AG04450 (cell line): ENCODE measurements at regions not wholly inside any gene's neighbourhood (a gene's known extent, or its start where the extent isn't known, plus 50 kb on each side); places are given as distances from the start of the nearest gene placed in this dataset.

Experiments
- CTCF ChIA-PET: fragments of 300-600, 350-600 bp; formaldehyde crosslinking; extraction: SDS; loops from one replicate; lab custom pipeline; 2022; ENCODE audit warnings: antibody characterized with exemption, inconsistent platforms; lab: Charles Lee
- POLR2A ChIA-PET: fragments of 350-600 bp; formaldehyde crosslinking; extraction: SDS; loops from one replicate; lab custom pipeline; 2021; ENCODE audit warnings: antibody characterized with exemption, inconsistent platforms; lab: Yijun Ruan, JAX
- DNase-seq: peaks from one replicate; pipeline ENCODE4 v3.0.0-alpha.2; 2011; ENCODE audit warnings: low read depth, low spot score
- H3K27ac ChIP-seq: one replicate; pipeline ENCODE4 v1.5.1; 2012; ENCODE audit warnings: low read depth, low read length, control low read depth
- H3K27me3 ChIP-seq: one replicate; pipeline ENCODE4 v1.6.0; 2012; ENCODE audit warnings: low read length; ENCODE audit not compliant: control insufficient read depth, insufficient read depth
- H3K4me3 ChIP-seq: 2 replicates; pipeline ENCODE4 v1.5.1; 2011; ENCODE audit warnings: mild to moderate bottlenecking, low read depth, low read length, control low read depth
- H3K9me3 ChIP-seq: 2 replicates; pipeline ENCODE4 v1.5.1; 2012; ENCODE audit warnings: low read length; ENCODE audit not compliant: control insufficient read depth, insufficient read depth
- CTCF ChIP-seq: IDR thresholded peaks from 2 replicates; pipeline ENCODE4 v1.5.1; 2011; ENCODE audit warnings: low read depth, low read length, control low read depth, inconsistent platforms

GRCh38 chr18:10207682-10208345 is 246.6 kb upstream of the APCDD1 start:
- H3K9me3 ChIP-seq: no peaks in the 10 kb centered on the region
- no peak overlapping the region for H3K4me3 ChIP-seq
- ChIA-PET CTCF (no interaction called here), POLR2A (no interaction called here)
- no peak for TF ChIP-seq CTCF
- H3K27me3 ChIP-seq: peaks cover 11% of the 10 kb centered on the region
- no peak overlapping the region for H3K27ac ChIP-seq
- DNase-seq: no peak

- ChIA-PET POLR2A (no interaction called here), CTCF (no interaction called here)
- Histone ChIP-seq H3K27ac (no peak overlapping the region), H3K9me3 (no peaks in the 10 kb centered on the region), H3K27me3 (peaks cover 11% of the 10 kb centered on the region), H3K4me3 (no peak overlapping the region)
- DNase-seq: no peak
- no peak for TF ChIP-seq CTCF
Measured at GRCh38 chr18:10209302-10209701, 245.1 kb upstream of the APCDD1 start.

GRCh38 chr18:10210057-10210633 is 244.3 kb upstream of the APCDD1 start:
- DNase-seq: no peak
- no peaks in the 10 kb centered on the region for H3K9me3 ChIP-seq
- ChIA-PET CTCF (no interaction called here), POLR2A (no interaction called here)
- H3K27me3 ChIP-seq: peaks cover 11% of the 10 kb centered on the region
- no peak overlapping the region for H3K27ac ChIP-seq
- no peak for TF ChIP-seq CTCF
- H3K4me3 ChIP-seq: no peak overlapping the region

GRCh38 chr18:10213526-10213925 is 240.9 kb upstream of the APCDD1 start:
- CTCF ChIA-PET: no interaction called here
- no peak overlapping the region for H3K27ac ChIP-seq
- H3K9me3 ChIP-seq: no peaks in the 10 kb centered on the region
- TF ChIP-seq CTCF: no peak
- no peak overlapping the region for H3K4me3 ChIP-seq
- DNase-seq: no peak
- peaks cover 4% of the 10 kb centered on the region for H3K27me3 ChIP-seq
- POLR2A ChIA-PET: no interaction called here

- Histone ChIP-seq H3K27ac (no peak overlapping the region), H3K9me3 (no peaks in the 10 kb centered on the region), H3K4me3 (no peak overlapping the region), H3K27me3 (peaks cover 4% of the 10 kb centered on the region)
- ChIA-PET CTCF (no interaction called here), POLR2A (no interaction called here)
- no peak for TF ChIP-seq CTCF
- DNase-seq: no peak
Measured at GRCh38 chr18:10215446-10215845, 239.0 kb upstream of the APCDD1 start.
